Body of pancreas (tissue), 4 donors: ENCODE measurements at regions not wholly inside any gene's neighbourhood (a gene's known extent, or its start where the extent isn't known, plus 50 kb on each side); places are given as distances from the start of the nearest gene placed in this dataset.

Experiments
- CTCF ChIP-seq, 7 experiments: fragments of 450-650 bp in 4 of 7; fragments of 200-600 bp in 3 of 7; sonication (generic) in 3 of 7; IDR thresholded peaks; one replicate each; pipeline ENCODE4 v1.5.1; 2016 to 2019; ENCODE audit warnings: antibody characterized with exemption in 7 of 7
- POLR2A ChIP-seq, 3 donors: fragments of 450-650 bp; IDR thresholded peaks; one replicate each; pipeline ENCODE4 v1.6.1; 2016; ENCODE audit warnings: antibody characterized with exemption in 3 of 3, mild to moderate bottlenecking in 2 of 3

GRCh38 chr1:112318698-112319370, 77.2 kb upstream of the CTTNBP2NL start:
- TF ChIP-seq CTCF (IDR thresholded peaks at IDR 0.05): no peak
- TF ChIP-seq POLR2A (IDR thresholded peaks at IDR 0.05): no peak
